AG04449 (cell line): ENCODE measurements at regions not wholly inside any gene's neighbourhood (a gene's known extent, or its start where the extent isn't known, plus 50 kb on each side); places are given as distances from the start of the nearest gene placed in this dataset.

Experiments
- CTCF ChIA-PET: fragments of 350-600 bp; formaldehyde crosslinking; extraction: SDS; loops from one replicate; lab custom pipeline; 2021; ENCODE audit warnings: antibody characterized with exemption; lab: Yijun Ruan, JAX
- POLR2A ChIA-PET: fragments of 400-600, 350-600 bp; formaldehyde crosslinking; extraction: SDS; loops from one replicate; lab custom pipeline; 2020; ENCODE audit warnings: antibody characterized with exemption, inconsistent platforms; lab: Yijun Ruan, JAX
- DNase-seq: peaks from one replicate; pipeline ENCODE4 v3.0.0-alpha.2; 2010; ENCODE audit warnings: low read depth, low spot score
- H3K4me3 ChIP-seq: 2 replicates; pipeline ENCODE4 v1.5.1; 2011; ENCODE audit warnings: low read depth, mild to moderate bottlenecking, control low read depth, low read length
- TF ChIP-seq, protein P1 (sequence below): IDR thresholded peaks from one replicate; pipeline ENCODE4 v1.5.1; 2011; ENCODE audit warnings: mild to moderate bottlenecking, moderate library complexity, low read length, control low read depth, inconsistent platforms; ENCODE audit not compliant: insufficient read depth; ENCODE audit errors: missing control alignments

DNA sequence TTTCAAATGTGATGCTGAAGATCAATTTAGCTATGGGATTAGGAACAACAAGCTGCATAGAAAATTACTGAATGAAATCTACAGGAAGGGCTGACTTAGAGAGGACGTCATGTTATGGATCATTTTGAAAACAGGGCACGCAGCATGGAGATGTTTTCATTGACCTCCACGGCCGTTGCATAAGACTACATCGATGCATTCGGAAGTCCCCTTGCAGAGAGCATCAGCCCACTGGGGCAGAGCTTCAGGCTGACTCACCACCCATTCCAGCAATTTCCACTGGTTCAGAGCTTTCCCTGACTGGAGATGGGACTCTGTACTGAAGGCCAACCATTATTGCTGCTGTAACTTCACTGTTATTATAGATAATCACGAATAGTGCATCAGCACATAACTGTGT is 305.3 kb downstream of the IRS2 start:
- H3K4me3 ChIP-seq: no peak overlapping the region
- TF ChIP-seq, protein P1, sequence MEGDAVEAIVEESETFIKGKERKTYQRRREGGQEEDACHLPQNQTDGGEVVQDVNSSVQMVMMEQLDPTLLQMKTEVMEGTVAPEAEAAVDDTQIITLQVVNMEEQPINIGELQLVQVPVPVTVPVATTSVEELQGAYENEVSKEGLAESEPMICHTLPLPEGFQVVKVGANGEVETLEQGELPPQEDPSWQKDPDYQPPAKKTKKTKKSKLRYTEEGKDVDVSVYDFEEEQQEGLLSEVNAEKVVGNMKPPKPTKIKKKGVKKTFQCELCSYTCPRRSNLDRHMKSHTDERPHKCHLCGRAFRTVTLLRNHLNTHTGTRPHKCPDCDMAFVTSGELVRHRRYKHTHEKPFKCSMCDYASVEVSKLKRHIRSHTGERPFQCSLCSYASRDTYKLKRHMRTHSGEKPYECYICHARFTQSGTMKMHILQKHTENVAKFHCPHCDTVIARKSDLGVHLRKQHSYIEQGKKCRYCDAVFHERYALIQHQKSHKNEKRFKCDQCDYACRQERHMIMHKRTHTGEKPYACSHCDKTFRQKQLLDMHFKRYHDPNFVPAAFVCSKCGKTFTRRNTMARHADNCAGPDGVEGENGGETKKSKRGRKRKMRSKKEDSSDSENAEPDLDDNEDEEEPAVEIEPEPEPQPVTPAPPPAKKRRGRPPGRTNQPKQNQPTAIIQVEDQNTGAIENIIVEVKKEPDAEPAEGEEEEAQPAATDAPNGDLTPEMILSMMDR: no peak
- ChIA-PET CTCF (no interaction called here), POLR2A (no interaction called here)
- DNase-seq: no peak

DNA sequence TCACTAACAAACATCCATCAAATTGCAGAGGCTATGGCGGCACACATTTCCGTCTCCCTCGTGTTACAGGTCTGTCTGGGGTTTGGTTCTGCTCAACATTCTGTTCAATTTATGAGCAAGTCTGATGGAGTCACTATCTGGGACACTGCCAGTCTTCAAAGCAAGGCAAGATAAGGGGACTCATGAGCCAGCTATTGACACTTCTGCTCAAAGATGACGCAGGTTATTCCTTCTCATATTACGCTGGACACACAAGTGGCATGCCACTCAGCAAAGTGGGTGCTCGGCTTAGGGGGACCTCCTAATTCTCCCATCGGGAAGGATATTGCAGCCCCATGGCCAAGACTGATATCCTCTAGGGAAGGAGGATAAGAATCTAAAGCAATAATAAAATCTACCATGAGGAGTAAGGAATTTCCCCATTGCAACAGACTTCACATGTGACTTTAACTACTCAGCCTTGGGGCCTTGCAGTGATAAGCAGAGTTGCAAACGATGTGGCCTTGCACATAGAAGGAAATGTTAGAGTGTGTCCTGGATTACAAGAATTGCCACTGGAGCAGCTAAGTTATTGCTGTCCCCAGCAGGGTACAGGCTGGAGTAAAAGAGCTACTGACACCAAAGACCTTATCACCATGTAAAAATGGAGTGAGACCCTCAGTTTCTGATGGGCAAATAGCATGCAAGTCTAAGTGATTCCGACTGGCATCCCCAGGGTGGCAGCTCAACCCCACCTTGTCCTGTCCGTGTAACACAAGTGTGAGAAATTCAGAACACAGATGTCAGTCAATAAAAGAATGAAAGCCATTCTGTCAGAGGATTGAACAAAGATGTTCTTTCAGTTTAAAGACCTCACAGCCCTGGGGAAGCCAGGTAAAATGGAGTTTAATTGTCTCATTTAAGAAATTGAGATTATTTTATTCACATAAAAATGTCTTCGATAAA is 306.1 kb downstream of the IRS2 start:
- CTCF ChIA-PET: no interaction called here
- TF ChIP-seq, protein P1: no peak
- POLR2A ChIA-PET: no interaction called here

DNA sequence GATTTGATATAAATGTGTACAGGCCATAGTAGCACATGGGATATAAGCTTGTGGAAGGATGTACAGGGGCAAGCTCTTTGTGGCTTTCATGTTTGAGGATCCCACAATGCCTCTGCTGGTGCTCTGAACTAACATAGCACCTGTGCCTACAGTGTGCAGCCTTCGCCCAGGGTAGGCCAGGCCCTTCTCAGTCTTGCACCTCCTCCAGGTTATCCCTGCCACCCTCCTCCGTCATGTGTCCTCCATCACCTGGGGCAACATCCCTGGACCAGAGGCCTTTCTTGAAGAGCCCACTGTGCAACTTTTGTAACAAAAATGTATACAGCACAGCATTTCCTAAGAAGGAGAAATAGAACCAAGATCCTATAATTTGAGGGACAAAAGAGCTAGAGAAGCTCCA is 306.8 kb downstream of the IRS2 start:
- POLR2A ChIA-PET: no interaction called here
- CTCF ChIA-PET: no interaction called here
- TF ChIP-seq, protein P1: no peak
- DNase-seq: no peak
- no peak overlapping the region for H3K4me3 ChIP-seq

More for the DNA sequence above, 306.1 kb downstream of the IRS2 start:
- no peak overlapping the region for H3K4me3 ChIP-seq
- DNase-seq: peak; percentile 26

DNA sequence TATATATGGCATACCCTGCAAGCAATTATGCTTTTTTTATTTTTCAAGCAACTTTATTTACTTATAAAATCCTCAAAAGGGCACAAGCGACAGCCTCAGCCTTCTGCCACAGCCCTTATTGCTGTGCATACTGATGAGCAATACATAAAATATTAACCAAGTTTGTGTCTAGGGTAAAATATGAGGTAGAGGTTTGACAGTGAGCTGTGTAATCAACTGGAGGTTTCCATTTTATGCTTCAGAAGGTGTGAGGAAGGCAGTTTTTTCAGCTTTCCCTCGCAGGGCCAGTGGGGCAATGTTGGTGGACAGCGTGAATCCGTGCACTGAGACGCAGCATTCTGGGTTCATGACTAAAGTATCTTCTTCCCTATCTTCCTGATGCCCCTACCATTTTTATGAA is 310.4 kb downstream of the IRS2 start:
- no peak for DNase-seq
- ChIA-PET CTCF (no interaction called here), POLR2A (no interaction called here)
- H3K4me3 ChIP-seq: no peak overlapping the region
- TF ChIP-seq, protein P1: no peak

DNA sequence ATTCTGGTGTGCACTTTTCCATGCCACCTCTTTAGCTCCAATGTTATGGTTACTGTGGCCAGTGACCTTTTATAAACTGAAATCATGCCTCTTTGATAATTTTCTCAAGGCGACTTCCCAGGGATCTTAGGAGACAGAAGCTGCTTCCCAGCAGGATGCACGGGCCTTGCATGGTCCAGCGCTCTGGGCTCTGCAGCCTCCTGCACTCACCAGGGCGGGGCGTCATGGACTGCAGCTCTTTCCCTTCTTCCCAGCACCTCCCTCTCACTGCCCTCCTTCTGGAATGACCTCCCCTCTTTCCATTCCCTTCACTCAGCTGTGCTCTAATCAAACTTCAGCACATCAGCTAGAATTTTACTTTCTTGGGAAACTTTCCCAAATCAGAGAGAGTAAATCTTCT is 318.3 kb downstream of the IRS2 start:
- H3K4me3 ChIP-seq: no peak overlapping the region
- TF ChIP-seq, protein P1: no peak
- POLR2A ChIA-PET: no interaction called here
- no peak for DNase-seq
- CTCF ChIA-PET: interaction anchor here (1.4 kb wide), 1 partner anchor 10 kb away, joined by 3 read pairs; no protein-coding TSS in a partner anchor

DNA sequence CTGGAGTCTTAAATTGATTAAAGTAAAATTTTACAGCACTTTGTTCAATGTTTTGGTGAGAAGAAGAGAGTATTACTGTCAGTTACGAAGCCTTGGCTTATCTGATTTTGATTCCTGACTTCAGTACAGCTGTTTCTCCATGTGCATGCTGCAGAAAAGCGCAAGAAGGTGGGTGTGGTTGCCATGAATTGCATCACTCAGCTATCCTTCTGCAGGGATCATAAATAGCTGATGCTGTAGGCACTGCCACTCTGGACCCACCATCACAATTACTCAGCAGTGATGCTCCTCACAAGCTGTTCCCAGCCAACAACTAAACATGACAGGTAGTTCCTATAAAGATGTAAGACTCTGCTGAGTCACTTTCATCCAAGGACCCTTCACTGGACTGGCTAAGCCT is 321.2 kb downstream of the IRS2 start:
- TF ChIP-seq, protein P1: no peak
- H3K4me3 ChIP-seq: no peak overlapping the region
- ChIA-PET CTCF (no interaction called here), POLR2A (no interaction called here)
- no peak for DNase-seq
